Fibroblast of lung (primary cell): ENCODE measurements at regions not wholly inside any gene's neighbourhood (a gene's known extent, or its start where the extent isn't known, plus 50 kb on each side); places are given as distances from the start of the nearest gene placed in this dataset.

Source experiments
- CTCF ChIP-seq, 2 donors: IDR thresholded peaks in 1 of 2; conservative IDR thresholded peaks in 1 of 2; 1 replicate in 1 of 2; 2 replicates in 1 of 2; pipeline ENCODE4 v1.5.1; 2011 to 2012; ENCODE audit warnings: low read length in 2 of 2, control low read depth in 1 of 2, inconsistent platforms in 1 of 2, low read depth in 1 of 2, mild to moderate bottlenecking in 1 of 2
- EZH2 ChIP-seq: IDR thresholded peaks from 2 replicates; pipeline ENCODE4 v1.5.1; 2012; ENCODE audit warnings: low read length, control low read depth, mild to moderate bottlenecking; ENCODE audit errors: missing control alignments

GRCh38 chr2:121076885-121077549 is 208.0 kb downstream of the TFCP2L1 start:
- TF ChIP-seq CTCF (conservative IDR thresholded peaks at IDR 0.05 in 1 of 2, IDR thresholded peaks at IDR 0.05 in 1 of 2; ENCODE audit: low read depth in 1 of 2, low read length in 2 of 2) (peak; percentile 73 to 83), EZH2 (no peak)
